ENCODE measurements at regions not wholly inside any gene's neighbourhood (a gene's known extent, or its start where the extent isn't known, plus 50 kb on each side); places are given as distances from the start of the nearest gene placed in this dataset.
"Not testable (repeated sequence)": the region's sequence is repeated elsewhere in the genome, so short reads cannot be mapped to it uniquely, and the experiment has no call there.

GRCh38 chr4:189658831-189659230 is 281.8 kb upstream of the FRG1 start:
- not testable (repeated sequence) for TF ChIP-seq CTCF, POLR2A, EP300, POLR2AphosphoS5 (IDR thresholded peaks at IDR 0.05)
